H1 (cell line): ENCODE measurements at regions not wholly inside any gene's neighbourhood (a gene's known extent, or its start where the extent isn't known, plus 50 kb on each side); places are given as distances from the start of the nearest gene placed in this dataset.

ENCODE experiments used
- BRCA1 ChIP-seq: IDR thresholded peaks from 2 replicates; pipeline ENCODE4 v1.6.1; 2012; ENCODE audit warnings: low read depth, low read length, improper control_type of control experiment
- CREB1 ChIP-seq: IDR thresholded peaks from 2 replicates; pipeline ENCODE4 v1.6.1; 2012; ENCODE audit warnings: inconsistent platforms
- EGR1 ChIP-seq: IDR thresholded peaks from 2 replicates; pipeline ENCODE4 v1.6.1; 2011; ENCODE audit warnings: low read depth, low read length, borderline replicate concordance
- SP2 ChIP-seq: IDR thresholded peaks from 2 replicates; pipeline ENCODE4 v1.6.1; 2012; ENCODE audit warnings: mild to moderate bottlenecking, low read length, inconsistent platforms

- TF ChIP-seq SP2 (no peak), EGR1 (no peak), CREB1 (no peak), BRCA1 (no peak)
These were observed 83.6 kb upstream of the CCDC39 start for GRCh38 chr3:180762866-180763265.
